ENCODE measurements at regions not wholly inside any gene's neighbourhood (a gene's known extent, or its start where the extent isn't known, plus 50 kb on each side); places are given as distances from the start of the nearest gene placed in this dataset.

DNA sequence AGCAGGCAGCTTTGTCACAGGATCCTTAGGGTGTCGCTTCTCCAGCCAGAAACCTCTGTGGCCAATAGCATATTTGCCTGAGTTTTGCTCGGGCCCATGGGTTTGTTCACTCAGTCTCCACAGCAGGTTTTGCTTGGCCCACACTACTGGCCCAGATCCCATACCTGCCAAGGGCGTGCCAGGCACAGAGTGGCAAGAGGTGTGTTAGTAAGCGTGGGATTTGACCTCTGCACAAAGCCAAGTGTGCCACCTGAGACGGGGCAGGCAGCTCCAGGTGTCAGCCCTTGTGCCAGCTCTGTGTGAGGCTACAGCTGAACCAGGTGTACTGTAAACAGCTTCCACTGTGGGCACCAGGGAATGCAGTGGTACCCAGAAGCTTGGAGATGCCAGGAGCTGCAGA, 2003.0 kb downstream of the C4orf33 start:
- TF ChIP-seq CTCF (IDR thresholded peaks at IDR 0.05) (no peak), ZFX (IDR thresholded peaks at IDR 0.05; ENCODE audit: borderline replicate concordance) (no peak)

GRCh38 chr4:131113273-131113672, 2017.3 kb downstream of the C4orf33 start:
- TF ChIP-seq ZFX (IDR thresholded peaks at IDR 0.05; ENCODE audit: borderline replicate concordance): no peak
- no peak for TF ChIP-seq CTCF (IDR thresholded peaks at IDR 0.05)
- H3K27ac ChIP-seq: no peak overlapping the region

More for the DNA sequence above, 2003.0 kb downstream of the C4orf33 start:
- H3K27ac ChIP-seq: no peak overlapping the region

DNA sequence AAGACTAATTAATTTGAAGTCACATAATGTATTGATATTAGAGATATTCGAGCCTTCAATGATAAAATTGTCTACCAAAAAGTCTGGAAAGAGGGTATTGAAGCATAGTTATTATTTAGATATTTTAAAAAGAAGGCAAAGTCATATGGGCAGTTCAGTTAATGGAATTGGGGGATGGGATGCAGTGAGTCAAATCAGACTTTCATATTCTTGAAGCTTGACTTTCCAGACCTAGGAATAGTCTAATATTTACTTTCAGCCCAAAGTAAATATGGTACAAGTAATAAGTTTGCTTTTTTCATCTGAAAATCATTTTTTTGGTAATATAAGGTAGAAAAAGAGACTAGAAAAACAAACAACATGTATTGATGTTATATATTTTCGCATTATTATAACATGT, 2017.8 kb downstream of the C4orf33 start:
- no peak for TF ChIP-seq CTCF (IDR thresholded peaks at IDR 0.05)
- no peak for TF ChIP-seq ZFX (IDR thresholded peaks at IDR 0.05; ENCODE audit: borderline replicate concordance)
- H3K27ac ChIP-seq: no peak overlapping the region

GRCh38 chr4:131119661-131120060, 2023.7 kb downstream of the C4orf33 start:
- TF ChIP-seq CTCF (IDR thresholded peaks at IDR 0.05): no peak
- no peak for TF ChIP-seq ZFX (IDR thresholded peaks at IDR 0.05; ENCODE audit: borderline replicate concordance)
- no peak overlapping the region for H3K27ac ChIP-seq

GRCh38 chr4:131137196-131137595, 2011.9 kb upstream of the PCDH10 start:
- TF ChIP-seq ZFX (IDR thresholded peaks at IDR 0.05; ENCODE audit: borderline replicate concordance) (no peak), CTCF (IDR thresholded peaks at IDR 0.05) (no peak)
- H3K27ac ChIP-seq: no peak overlapping the region

DNA sequence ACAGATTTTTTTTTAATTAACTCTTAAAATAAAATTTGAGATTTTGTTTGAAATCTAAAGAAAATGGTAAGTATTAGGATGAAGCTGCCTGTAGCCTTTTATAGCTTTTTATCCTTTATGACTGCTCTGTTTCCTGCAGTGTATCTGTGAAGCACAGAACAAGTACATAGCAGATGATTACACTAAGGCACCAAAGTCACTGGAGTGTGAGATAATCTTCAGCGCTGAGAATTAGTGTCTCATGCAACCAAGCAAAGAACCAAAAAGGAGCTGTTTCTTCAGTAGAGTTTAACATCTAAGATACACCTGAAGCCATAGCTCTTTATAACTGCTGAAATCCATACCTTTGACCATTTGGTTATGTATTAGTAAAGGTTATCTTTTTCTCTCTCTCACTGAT, 1989.8 kb upstream of the PCDH10 start:
- no peak overlapping the region for H3K27ac ChIP-seq
- TF ChIP-seq CTCF (IDR thresholded peaks at IDR 0.05) (no peak), ZFX (IDR thresholded peaks at IDR 0.05; ENCODE audit: borderline replicate concordance) (no peak)

DNA sequence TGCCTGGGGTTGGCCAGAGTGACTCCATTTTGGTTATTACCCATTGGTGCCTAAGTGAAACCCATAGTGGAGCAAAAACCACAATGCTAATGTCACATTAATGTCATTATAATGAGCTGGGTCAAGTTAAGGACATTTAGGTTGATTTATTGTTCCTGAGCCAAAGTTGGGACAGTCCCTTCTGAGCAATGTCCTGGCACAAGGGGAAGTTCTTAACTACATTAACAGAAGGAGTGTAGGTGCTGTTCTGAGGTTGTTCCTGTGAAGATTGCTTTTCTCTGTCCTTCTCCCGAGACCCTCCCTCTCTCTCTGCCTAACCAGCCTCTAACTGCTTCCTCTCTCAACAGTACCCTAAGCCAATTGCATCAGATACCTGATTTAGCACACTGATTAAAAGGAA, 1956.8 kb upstream of the PCDH10 start:
- no peak overlapping the region for H3K27ac ChIP-seq
- no peak for TF ChIP-seq ZFX (IDR thresholded peaks at IDR 0.05; ENCODE audit: borderline replicate concordance)
- no peak for TF ChIP-seq CTCF (IDR thresholded peaks at IDR 0.05)
